ENCODE measurements at regions not wholly inside any gene's neighbourhood (a gene's known extent, or its start where the extent isn't known, plus 50 kb on each side); places are given as distances from the start of the nearest gene placed in this dataset.
A peak's percentile ranks its signal among the peaks of the same experiment; 100 is the strongest.

GRCh38 chr10:6755781-6756460, 175.8 kb upstream of the PRKCQ start:
- DNase-seq = no peak

GRCh38 chr10:6753644-6754043, 173.6 kb upstream of the PRKCQ start:
- DNase-seq = no peak

- peak; percentile 21 for DNase-seq
Measured at GRCh38 chr10:6751363-6751762, 171.3 kb upstream of the PRKCQ start.

GRCh38 chr10:6748981-6749635, 169.0 kb upstream of the PRKCQ start:
- peak; percentile 42 for DNase-seq

- DNase-seq = no peak
Measured at GRCh38 chr10:6748029-6748428, 168.0 kb upstream of the PRKCQ start.

- DNase-seq = no peak
Measured at GRCh38 chr10:6746782-6747181, 166.7 kb upstream of the PRKCQ start.

GRCh38 chr10:6743291-6743849, 163.3 kb upstream of the PRKCQ start:
- DNase-seq = no peak

- no peak for DNase-seq
Measured at GRCh38 chr10:6741541-6741941, 161.5 kb upstream of the PRKCQ start.

- DNase-seq = no peak
Measured at GRCh38 chr10:6739530-6740174, 159.6 kb upstream of the PRKCQ start.

- DNase-seq = no peak
Measured at GRCh38 chr10:6738112-6738768, 158.2 kb upstream of the PRKCQ start.

GRCh38 chr10:6737758-6738111, 157.7 kb upstream of the PRKCQ start:
- no peak for DNase-seq

GRCh38 chr10:6737080-6737641, 157.1 kb upstream of the PRKCQ start:
- no peak for DNase-seq

- no peak for DNase-seq
Measured at GRCh38 chr10:6734286-6734685, 154.2 kb upstream of the PRKCQ start.

- DNase-seq = no peak
Measured at GRCh38 chr10:6729861-6730344, 149.8 kb upstream of the PRKCQ start.

- peak; percentile 17 for DNase-seq
Measured at GRCh38 chr10:6729071-6729774, 149.1 kb upstream of the PRKCQ start.

- DNase-seq = no peak
Measured at GRCh38 chr10:6726924-6727323, 146.8 kb upstream of the PRKCQ start.

- DNase-seq = no peak
Measured at GRCh38 chr10:6722616-6723004, 142.5 kb upstream of the PRKCQ start.

- peak; percentile 25 for DNase-seq
Measured at GRCh38 chr10:6721964-6722615, 142.0 kb upstream of the PRKCQ start.

- peak; percentile 61 for DNase-seq
Measured at GRCh38 chr10:6721480-6721879, 141.4 kb upstream of the PRKCQ start.

GRCh38 chr10:6719561-6719960, 139.5 kb upstream of the PRKCQ start:
- DNase-seq = no peak

- DNase-seq = no peak
Measured at GRCh38 chr10:6718550-6718949, 138.5 kb upstream of the PRKCQ start.

GRCh38 chr10:6716516-6716915, 136.4 kb upstream of the PRKCQ start:
- no peak for DNase-seq

All from T1000 (cell line).